SK-N-SH treated with all-trans-retinoic acid at 6 μM for 48 hours (cell line): ENCODE measurements at regions not wholly inside any gene's neighbourhood (a gene's known extent, or its start where the extent isn't known, plus 50 kb on each side); places are given as distances from the start of the nearest gene placed in this dataset.
A peak's percentile ranks its signal among the peaks of the same experiment; 100 is the strongest.

ENCODE experiments used
- ATAC-seq: fragments of 200-7000 bp; cut with Tn5 transposase; 3 replicates; pipeline ENCODE4 v1.9.1; 2020; ENCODE audit warnings: mild to moderate bottlenecking, moderate library complexity
- ARNTL ChIP-seq: fragments of 450-650 bp; formaldehyde crosslinking; IDR thresholded peaks from 2 replicates; pipeline ENCODE4 v1.5.0; 2020; ENCODE audit warnings: low read depth, mild to moderate bottlenecking, moderate library complexity, borderline replicate concordance
- BACH2 ChIP-seq: fragments of 250-450 bp; sonication (Bioruptor Pico); IDR thresholded peaks from 2 replicates; pipeline ENCODE4 v1.9.0; 2021; ENCODE audit warnings: mild to moderate bottlenecking, borderline replicate concordance
- CREB5 ChIP-seq: fragments of 250-450 bp; sonication (Bioruptor Pico); IDR thresholded peaks from 2 replicates; pipeline ENCODE4 v1.5.1; 2020; ENCODE audit warnings: low read depth, mild to moderate bottlenecking, moderate library complexity
- CSDC2 ChIP-seq: fragments of 250-450 bp; sonication (Bioruptor Pico); IDR thresholded peaks from 2 replicates; pipeline ENCODE4 v1.5.0; 2020; ENCODE audit warnings: mild to moderate bottlenecking, moderate library complexity
- ESRRG ChIP-seq: fragments of 250-450 bp; sonication (Bioruptor Pico); IDR thresholded peaks from 2 replicates; pipeline ENCODE4 v1.6.1; 2021; ENCODE audit warnings: mild to moderate bottlenecking
- GLIS3 ChIP-seq: fragments of 250-450 bp; sonication (Bioruptor Pico); IDR thresholded peaks from 2 replicates; pipeline ENCODE4 v1.5.0; 2020; ENCODE audit warnings: mild to moderate bottlenecking, moderate library complexity
- ISL1 ChIP-seq: fragments of 250-450 bp; sonication (Bioruptor Pico); IDR thresholded peaks from 2 replicates; pipeline ENCODE4 v2.1.2; 2022; ENCODE audit warnings: mild to moderate bottlenecking, moderate library complexity
- OSR1 ChIP-seq: fragments of 250-450 bp; sonication (Bioruptor Pico); IDR thresholded peaks from 2 replicates; pipeline ENCODE4 v1.8.0; 2022; ENCODE audit warnings: moderate library complexity, mild to moderate bottlenecking, inconsistent platforms
- POU6F1 ChIP-seq: fragments of 250-450 bp; sonication (Bioruptor Pico); IDR thresholded peaks from 2 replicates; pipeline ENCODE4 v1.8.0; 2021; ENCODE audit warnings: low read depth, mild to moderate bottlenecking, moderate library complexity, borderline replicate concordance
- PPARA ChIP-seq: fragments of 250-450 bp; sonication (Bioruptor Pico); IDR thresholded peaks from 2 replicates; pipeline ENCODE4 v1.5.0; 2020; ENCODE audit warnings: mild to moderate bottlenecking, borderline replicate concordance
- RARB ChIP-seq: fragments of 250-450 bp; sonication (Bioruptor Pico); IDR thresholded peaks from 2 replicates; pipeline ENCODE4 v1.8.0; 2021; ENCODE audit warnings: mild to moderate bottlenecking, moderate library complexity
- SNAI2 ChIP-seq: fragments of 250-450 bp; sonication (Bioruptor Pico); IDR thresholded peaks from 2 replicates; pipeline ENCODE4 v1.5.0; 2020; ENCODE audit warnings: mild to moderate bottlenecking, moderate library complexity
- TCF4 ChIP-seq: fragments of 250-450 bp; sonication (Bioruptor Pico); IDR thresholded peaks from 2 replicates; pipeline ENCODE4 v1.8.0; 2021; ENCODE audit warnings: mild to moderate bottlenecking, moderate library complexity, borderline replicate concordance
- TSHZ2 ChIP-seq: fragments of 250-450 bp; sonication (Bioruptor Pico); IDR thresholded peaks from 2 replicates; pipeline ENCODE4 v1.5.0; 2020; ENCODE audit warnings: mild to moderate bottlenecking, moderate library complexity
- ZC3H10 ChIP-seq: fragments of 250-450 bp; sonication (Bioruptor Pico); IDR thresholded peaks from 2 replicates; pipeline ENCODE4 v1.5.1; 2021; ENCODE audit warnings: mild to moderate bottlenecking, moderate library complexity
- ZFP30 ChIP-seq: fragments of 450-650 bp; formaldehyde crosslinking; IDR thresholded peaks from 2 replicates; pipeline ENCODE4 v1.5.0; 2022; ENCODE audit warnings: mild to moderate bottlenecking, moderate library complexity
- ZNF565 ChIP-seq: fragments of 450-650 bp; formaldehyde crosslinking; conservative IDR thresholded peaks from 2 replicates; pipeline ENCODE4 v1.5.0; 2020; ENCODE audit warnings: low read depth, mild to moderate bottlenecking, moderate library complexity
- ZNF70 ChIP-seq: fragments of 450-650 bp; formaldehyde crosslinking; IDR thresholded peaks from 2 replicates; pipeline ENCODE4 v1.5.0; 2020; ENCODE audit warnings: mild to moderate bottlenecking, moderate library complexity
- ZNF8 ChIP-seq: fragments of 450-650 bp; formaldehyde crosslinking; IDR thresholded peaks from 2 replicates; pipeline ENCODE4 v1.5.0; 2020; ENCODE audit warnings: mild to moderate bottlenecking, moderate library complexity

GRCh38 chr1:234732671-234733390, 122.9 kb upstream of the IRF2BP2 start:
- TF ChIP-seq BACH2 (CRISPR knock-in tag) (no peak), ZC3H10 (CRISPR knock-in tag) (no peak), PPARA (CRISPR knock-in tag) (no peak), RARB (CRISPR knock-in tag) (no peak), ARNTL (CRISPR knock-in tag) (no peak), SNAI2 (CRISPR knock-in tag) (no peak), ZFP30 (no peak), TSHZ2 (CRISPR knock-in tag) (no peak), CSDC2 (no peak), CREB5 (CRISPR knock-in tag) (no peak), ZNF565 (CRISPR knock-in tag) (no peak)
- TF ChIP-seq, all 23 proteins: peak for 0
- no peak for ATAC-seq

- TF ChIP-seq CSDC2 (no peak), ZFP30 (no peak), TCF4 (CRISPR knock-in tag) (no peak), PPARA (CRISPR knock-in tag) (no peak), ZNF8 (CRISPR knock-in tag) (no peak), OSR1 (CRISPR knock-in tag) (no peak), ARNTL (CRISPR knock-in tag) (no peak), ESRRG (no peak)
- no peak for ATAC-seq
Measured at GRCh38 chr1:234732260-234732659, 122.3 kb upstream of the IRF2BP2 start.

GRCh38 chr1:234731569-234732085, 121.6 kb upstream of the IRF2BP2 start:
- peak; percentile 36 for ATAC-seq
- TF ChIP-seq ZFP30, result no peak
- no peak for TF ChIP-seq RARB (CRISPR knock-in tag)
- no peak for TF ChIP-seq TCF4 (CRISPR knock-in tag)
- TF ChIP-seq POU6F1 (CRISPR knock-in tag), result no peak
- TF ChIP-seq CREB5 (CRISPR knock-in tag), result no peak
- no peak for TF ChIP-seq ISL1 (CRISPR knock-in tag)
- TF ChIP-seq GLIS3 (CRISPR knock-in tag), result no peak
- no peak for TF ChIP-seq ZNF565 (CRISPR knock-in tag)
- TF ChIP-seq ZNF70, result no peak
- TF ChIP-seq TSHZ2 (CRISPR knock-in tag), result no peak
- no peak for TF ChIP-seq SNAI2 (CRISPR knock-in tag)
- TF ChIP-seq, all 23 proteins: peak for 0
